Astrocyte of the spinal cord (primary cell): ENCODE measurements at regions not wholly inside any gene's neighbourhood (a gene's known extent, or its start where the extent isn't known, plus 50 kb on each side); places are given as distances from the start of the nearest gene placed in this dataset.

Source experiments
- DNase-seq: peaks from one replicate; pipeline ENCODE4 v3.0.0; 2011; ENCODE audit warnings: low read depth, low spot score
- H3K4me3 ChIP-seq: 2 replicates; pipeline ENCODE4 v1.5.1; 2011; ENCODE audit warnings: low read depth, mild to moderate bottlenecking, low read length, moderate library complexity
- CTCF ChIP-seq: IDR thresholded peaks from 2 replicates; pipeline ENCODE4 v1.5.1; 2012; ENCODE audit warnings: low read depth, mild to moderate bottlenecking, low read length, inconsistent platforms
- in situ Hi-C: cut with HindIII; loops from 2 replicates; pipeline ENCODE4 v1.10.0; 2017; ENCODE audit warnings: low sequenced_read_pairs

- no peak overlapping the region for H3K4me3 ChIP-seq
- in situ Hi-C loops = no loop called here
Observed at GRCh38 chrX:150282953-150283352, 80.2 kb upstream of the MAMLD1 start.

GRCh38 chrX:150291014-150291413 lies 72.1 kb upstream of the MAMLD1 start:
- H3K4me3 ChIP-seq = no peak overlapping the region
- DNase-seq = no peak
- no peak for TF ChIP-seq CTCF
- in situ Hi-C loops = no loop called here

More at GRCh38 chrX:150282953-150283352, 80.2 kb upstream of the MAMLD1 start:
- DNase-seq = no peak
- TF ChIP-seq CTCF = no peak

GRCh38 chrX:150293311-150294013 lies 69.7 kb upstream of the MAMLD1 start:
- DNase-seq = no peak

GRCh38 chrX:150298841-150299551 lies 64.1 kb upstream of the MAMLD1 start:
- TF ChIP-seq CTCF = no peak
- no peak overlapping the region for H3K4me3 ChIP-seq
- in situ Hi-C loops = no loop called here
- peak; percentile 3 for DNase-seq

More at GRCh38 chrX:150293311-150294013, 69.7 kb upstream of the MAMLD1 start:
- TF ChIP-seq CTCF = no peak
- no peak overlapping the region for H3K4me3 ChIP-seq
- in situ Hi-C loops = no loop called here

GRCh38 chrX:150299579-150299978 lies 63.5 kb upstream of the MAMLD1 start:
- no peak for TF ChIP-seq CTCF
- no peak for DNase-seq
- H3K4me3 ChIP-seq = no peak overlapping the region
- in situ Hi-C loops = no loop called here

GRCh38 chrX:150303386-150304097 lies 59.6 kb upstream of the MAMLD1 start:
- no peak for DNase-seq
- no peak for TF ChIP-seq CTCF
- in situ Hi-C loops = no loop called here
- no peak overlapping the region for H3K4me3 ChIP-seq
